HFF-Myc (cell line): ENCODE measurements at regions not wholly inside any gene's neighbourhood (a gene's known extent, or its start where the extent isn't known, plus 50 kb on each side); places are given as distances from the start of the nearest gene placed in this dataset.

Source experiments
- DNase-seq: peaks from one replicate; pipeline ENCODE4 v3.0.0-alpha.2; 2011; ENCODE audit warnings: low read depth; ENCODE audit errors: extremely low read depth
- H3K4me3 ChIP-seq: replicated peaks from 2 replicates; pipeline ENCODE4 v1.5.1; 2011; ENCODE audit warnings: low read depth, mild to moderate bottlenecking, control low read depth, low read length
- TF ChIP-seq, protein P1 (sequence below): IDR thresholded peaks from 2 replicates; pipeline ENCODE4 v1.5.1; 2012; ENCODE audit warnings: mild to moderate bottlenecking, low read depth, low read length, control low read depth; ENCODE audit errors: missing control alignments

DNA sequence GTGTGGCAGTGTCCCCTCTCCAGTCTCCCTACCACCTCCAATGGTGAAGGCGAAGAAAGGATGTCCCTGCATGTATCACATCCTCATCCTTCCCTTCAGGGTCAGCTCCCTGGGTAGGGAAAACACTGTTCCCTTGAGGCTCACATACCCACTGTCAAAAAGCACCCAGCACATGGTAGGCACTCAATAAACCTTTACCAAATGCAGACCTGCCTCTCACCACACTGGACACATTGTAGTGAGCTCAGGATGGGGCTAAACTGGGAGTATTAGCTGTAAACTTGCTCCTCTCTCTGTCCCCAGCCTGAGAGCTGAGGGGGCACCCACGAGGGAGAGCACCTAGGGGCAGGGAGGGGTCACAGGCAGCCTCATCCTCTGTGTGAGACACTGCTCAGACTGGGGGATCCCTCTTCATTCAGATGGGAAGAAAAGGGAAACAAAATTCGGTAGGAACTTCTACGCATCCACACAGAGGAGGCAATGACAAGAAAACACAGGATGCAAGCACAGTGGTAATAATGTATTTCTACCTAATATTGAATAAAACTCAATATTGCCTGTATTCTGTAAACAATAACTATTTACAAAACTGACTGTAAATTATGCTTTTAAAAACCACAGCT lies 101.6 kb upstream of the TOP3B start:
- TF ChIP-seq, protein P1, sequence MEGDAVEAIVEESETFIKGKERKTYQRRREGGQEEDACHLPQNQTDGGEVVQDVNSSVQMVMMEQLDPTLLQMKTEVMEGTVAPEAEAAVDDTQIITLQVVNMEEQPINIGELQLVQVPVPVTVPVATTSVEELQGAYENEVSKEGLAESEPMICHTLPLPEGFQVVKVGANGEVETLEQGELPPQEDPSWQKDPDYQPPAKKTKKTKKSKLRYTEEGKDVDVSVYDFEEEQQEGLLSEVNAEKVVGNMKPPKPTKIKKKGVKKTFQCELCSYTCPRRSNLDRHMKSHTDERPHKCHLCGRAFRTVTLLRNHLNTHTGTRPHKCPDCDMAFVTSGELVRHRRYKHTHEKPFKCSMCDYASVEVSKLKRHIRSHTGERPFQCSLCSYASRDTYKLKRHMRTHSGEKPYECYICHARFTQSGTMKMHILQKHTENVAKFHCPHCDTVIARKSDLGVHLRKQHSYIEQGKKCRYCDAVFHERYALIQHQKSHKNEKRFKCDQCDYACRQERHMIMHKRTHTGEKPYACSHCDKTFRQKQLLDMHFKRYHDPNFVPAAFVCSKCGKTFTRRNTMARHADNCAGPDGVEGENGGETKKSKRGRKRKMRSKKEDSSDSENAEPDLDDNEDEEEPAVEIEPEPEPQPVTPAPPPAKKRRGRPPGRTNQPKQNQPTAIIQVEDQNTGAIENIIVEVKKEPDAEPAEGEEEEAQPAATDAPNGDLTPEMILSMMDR = no peak
- DNase-seq = no peak
- no peak overlapping the region for H3K4me3 ChIP-seq

DNA sequence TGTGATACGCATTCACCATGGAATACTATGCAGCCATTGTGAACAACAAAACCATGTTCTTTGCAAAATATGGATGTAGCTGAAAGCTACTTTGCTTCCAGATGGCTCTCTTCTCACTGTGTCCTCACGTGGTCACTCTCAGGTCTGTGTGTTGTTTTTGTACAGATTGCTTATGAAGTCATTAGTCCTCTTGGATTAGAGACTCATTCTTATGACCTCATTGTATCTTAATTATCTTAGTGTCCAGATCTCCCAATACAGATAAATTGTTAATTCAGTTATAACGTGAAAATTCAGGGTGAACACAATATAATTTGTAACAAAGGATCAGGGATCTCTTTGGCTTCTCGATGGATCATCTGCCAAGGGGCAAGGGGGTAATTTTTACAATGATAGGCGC lies 100.4 kb upstream of the TOP3B start:
- TF ChIP-seq, protein P1 = no peak
- DNase-seq = no peak
- no peak overlapping the region for H3K4me3 ChIP-seq

DNA sequence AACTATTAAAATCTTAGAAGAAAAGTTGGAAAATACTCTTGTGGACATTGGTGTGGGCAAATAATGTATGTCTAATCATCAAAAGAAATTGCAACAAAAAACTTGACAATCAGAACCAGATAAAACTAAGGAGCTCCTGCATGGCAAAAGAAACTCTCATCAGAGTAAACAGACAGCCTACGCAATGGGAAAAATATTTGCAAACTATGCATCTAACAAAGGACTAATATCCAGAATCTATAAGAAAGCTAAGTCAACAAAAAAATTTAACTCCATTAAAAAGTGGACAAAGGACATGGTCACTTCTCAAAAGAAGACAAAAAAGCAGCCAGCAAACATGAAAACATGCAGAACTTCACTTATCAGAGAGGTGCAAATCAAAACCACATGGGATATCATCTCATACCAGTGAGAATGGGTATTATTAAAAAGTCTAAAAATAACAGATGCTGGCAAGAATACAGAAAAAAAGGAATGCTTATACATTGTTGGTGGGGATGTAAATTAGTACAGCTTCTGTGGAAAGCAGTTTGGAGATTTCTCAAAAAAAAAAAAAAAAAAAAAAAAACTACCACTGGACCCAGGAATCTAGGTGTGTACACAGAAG lies 99.7 kb upstream of the TOP3B start:
- no peak for DNase-seq
- no peak overlapping the region for H3K4me3 ChIP-seq
- TF ChIP-seq, protein P1 = no peak

DNA sequence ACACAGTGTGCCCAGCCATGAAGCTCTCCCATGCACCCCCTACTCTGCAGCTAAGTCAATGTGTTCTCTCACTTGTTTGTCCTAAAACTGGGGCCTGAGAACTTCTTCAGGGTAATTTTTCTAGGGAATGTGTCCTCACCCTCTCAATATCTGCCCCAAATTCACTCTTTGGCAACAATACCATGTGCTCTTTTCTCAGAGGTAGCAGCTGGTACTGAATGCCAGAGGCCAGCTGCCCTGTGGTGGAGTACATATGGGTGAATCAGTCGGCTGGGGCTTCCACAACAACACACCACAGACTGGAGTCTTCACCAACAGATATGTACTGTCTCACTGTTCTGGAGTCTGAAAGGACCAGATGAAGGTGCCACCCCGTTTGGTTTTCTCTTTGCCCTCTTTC lies 97.7 kb upstream of the TOP3B start:
- no peak overlapping the region for H3K4me3 ChIP-seq
- no peak for DNase-seq
- TF ChIP-seq, protein P1 = no peak

DNA sequence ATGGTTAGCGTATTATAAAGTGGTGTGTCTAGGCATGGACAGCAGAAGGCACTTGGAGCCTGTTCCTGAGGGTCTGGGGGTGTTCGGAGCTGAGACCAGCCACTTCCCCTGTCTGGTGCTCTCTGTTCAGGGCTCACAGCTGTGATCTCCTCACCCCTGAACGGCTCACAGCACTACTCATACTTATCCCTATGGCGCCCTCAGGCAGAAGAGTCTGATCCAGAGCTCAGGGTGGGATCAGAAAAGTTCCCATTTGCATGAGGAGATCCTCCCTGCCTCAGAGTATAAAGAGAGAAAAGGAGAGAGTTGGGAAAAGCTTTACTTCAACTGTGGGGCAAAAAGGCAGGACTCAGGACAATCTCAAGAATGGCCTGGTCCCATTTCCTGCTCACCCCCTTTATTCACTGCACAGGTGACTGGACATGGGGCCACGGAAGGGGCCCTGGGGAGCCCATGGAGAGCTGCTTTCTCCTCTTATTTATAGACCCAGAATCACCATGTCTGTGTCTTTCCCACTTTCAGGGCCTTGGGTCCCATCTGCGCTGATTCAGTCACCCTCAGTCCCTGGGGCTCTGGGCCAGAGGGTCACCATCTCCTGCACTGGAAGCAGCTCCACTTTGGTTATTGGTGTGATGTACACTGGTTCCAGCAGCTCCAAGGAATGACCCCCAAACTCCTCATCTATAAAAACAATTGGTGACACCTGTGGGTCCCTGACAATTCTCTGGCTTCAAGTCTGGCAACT lies 97.0 kb upstream of the TOP3B start:
- H3K4me3 ChIP-seq = no peak overlapping the region
- no peak for DNase-seq
- TF ChIP-seq, protein P1 = no peak

DNA sequence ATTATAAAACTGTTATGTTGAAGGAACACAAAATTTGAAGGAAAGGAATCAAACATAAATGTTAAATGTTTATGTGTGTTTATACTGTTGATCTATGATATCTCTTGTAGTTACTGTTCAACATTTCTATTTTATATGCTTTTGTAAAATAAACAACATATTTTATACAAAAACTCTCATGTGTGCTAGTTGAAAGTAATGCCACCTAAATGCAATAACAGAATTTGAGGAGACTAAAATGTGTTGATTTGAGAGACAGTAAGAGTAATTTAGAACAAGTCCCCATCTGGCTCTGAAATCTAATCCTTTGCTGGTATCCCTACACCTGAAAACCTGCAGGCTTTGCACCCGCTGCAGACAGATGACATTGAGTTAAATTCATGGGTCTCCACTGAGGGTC lies 95.7 kb upstream of the TOP3B start:
- no peak overlapping the region for H3K4me3 ChIP-seq
- TF ChIP-seq, protein P1 = no peak
- no peak for DNase-seq
